ENCODE measurements at regions not wholly inside any gene's neighbourhood (a gene's known extent, or its start where the extent isn't known, plus 50 kb on each side); places are given as distances from the start of the nearest gene placed in this dataset.

DNA sequence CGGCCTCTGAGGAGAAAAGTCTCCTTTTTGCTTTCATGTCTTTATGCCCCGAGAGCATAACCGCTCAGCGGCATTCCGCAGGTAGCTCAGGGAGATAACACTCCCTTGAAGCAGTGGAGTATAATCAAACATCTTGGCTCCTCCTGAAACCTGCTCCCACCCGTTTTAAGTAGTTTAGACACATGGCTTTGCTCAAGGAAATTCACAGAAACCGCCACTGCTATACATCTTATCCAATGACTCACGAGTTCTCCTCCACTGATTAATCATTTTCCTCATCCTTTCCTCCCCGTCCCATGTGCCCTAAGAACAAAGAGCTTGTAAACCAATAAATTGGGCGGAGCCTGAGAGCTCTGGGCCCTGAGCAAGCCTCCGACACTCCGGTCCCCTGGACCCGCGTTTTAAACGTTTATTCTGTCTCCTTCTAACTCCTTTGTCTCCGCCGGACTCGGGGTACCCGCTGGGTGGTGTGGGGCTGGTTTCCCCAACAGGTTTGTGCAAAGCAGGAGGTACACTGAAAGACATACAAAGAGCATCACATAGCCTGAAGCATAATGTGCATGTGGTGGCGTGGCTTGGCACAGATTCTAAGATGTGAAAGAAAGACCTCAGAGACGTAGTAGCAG is 401.2 kb downstream of the TLL1 start:
- no peak for DNase-seq (ENCODE audit: low spot score)

GRCh38 chr4:166274775-166275174 is 401.7 kb downstream of the TLL1 start:
- no peak for DNase-seq (ENCODE audit: low spot score)

GRCh38 chr4:166277401-166277800 is 404.4 kb downstream of the TLL1 start:
- no peak for DNase-seq (ENCODE audit: low spot score)

DNA sequence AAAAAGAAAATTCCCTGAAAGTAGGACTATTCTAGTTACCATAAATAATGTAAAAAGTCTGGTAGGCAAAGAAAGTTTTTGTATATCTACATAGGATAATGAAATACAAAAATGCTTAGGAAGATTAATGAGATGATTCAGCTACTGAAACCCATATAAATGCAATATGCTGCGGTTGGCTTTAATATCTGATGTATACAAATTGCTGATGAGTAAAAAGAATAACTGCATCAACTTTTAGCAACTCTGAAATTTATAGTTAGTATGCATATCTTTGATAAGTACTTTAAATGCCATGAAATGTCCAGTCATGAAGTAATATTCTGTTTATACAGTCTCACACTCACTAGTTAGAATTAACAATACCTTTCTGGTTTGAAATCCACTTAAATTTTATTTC is 404.8 kb downstream of the TLL1 start:
- no peak for DNase-seq (ENCODE audit: low spot score)

DNA sequence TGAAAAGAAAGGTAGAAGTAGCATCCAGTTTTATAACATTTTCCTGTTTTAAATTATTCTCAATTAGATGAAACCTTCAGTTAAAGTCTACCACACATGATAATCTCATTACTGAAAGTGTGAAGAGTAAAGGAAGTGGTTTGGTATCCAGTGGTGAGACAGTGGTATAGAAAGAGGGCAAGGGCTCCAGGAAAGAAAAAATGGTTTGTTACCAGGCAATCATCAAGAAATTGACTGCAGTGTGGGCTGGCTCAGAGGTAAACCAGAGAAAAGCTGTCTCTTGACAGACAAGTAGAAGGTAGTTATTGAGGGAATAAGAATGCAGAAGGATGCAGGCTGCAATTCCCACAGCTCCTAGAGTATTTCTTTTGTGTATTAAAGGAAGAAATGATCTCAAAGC is 406.2 kb downstream of the TLL1 start:
- DNase-seq (ENCODE audit: low spot score) = no peak

- DNase-seq (ENCODE audit: low spot score) = no peak
Observed at GRCh38 chr4:166280642-166281041, 407.6 kb downstream of the TLL1 start.

DNA sequence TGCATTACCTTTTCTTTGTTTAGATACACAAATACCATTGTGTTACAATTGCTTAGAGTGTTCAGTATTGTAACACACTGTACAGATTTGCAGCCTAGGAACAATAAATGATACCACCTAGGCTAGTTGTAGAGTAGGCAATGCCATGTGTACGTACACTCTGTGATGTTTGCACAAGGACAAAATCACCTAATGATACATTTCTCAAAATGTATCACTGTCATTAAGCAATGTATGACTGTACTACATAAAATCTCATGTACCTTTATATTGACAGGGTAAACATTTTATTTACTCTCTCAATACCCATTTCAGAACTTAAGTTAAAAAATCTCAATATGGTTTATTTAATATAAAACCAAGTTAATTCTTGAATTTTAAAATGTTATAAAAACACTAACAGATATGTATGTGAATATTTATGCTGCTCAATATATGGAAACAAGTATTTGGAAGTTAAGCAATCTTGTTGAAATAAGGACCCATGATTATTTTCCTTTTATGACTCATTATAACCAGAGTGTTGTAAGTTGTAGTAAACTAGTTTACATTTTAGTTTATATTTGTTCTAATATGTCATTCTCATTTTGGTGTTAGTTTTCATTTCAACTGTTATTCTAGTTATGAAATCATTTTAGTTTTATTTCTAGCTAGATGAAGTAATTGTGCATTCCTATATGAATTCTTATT is 409.2 kb downstream of the TLL1 start:
- no peak for DNase-seq (ENCODE audit: low spot score)

DNA sequence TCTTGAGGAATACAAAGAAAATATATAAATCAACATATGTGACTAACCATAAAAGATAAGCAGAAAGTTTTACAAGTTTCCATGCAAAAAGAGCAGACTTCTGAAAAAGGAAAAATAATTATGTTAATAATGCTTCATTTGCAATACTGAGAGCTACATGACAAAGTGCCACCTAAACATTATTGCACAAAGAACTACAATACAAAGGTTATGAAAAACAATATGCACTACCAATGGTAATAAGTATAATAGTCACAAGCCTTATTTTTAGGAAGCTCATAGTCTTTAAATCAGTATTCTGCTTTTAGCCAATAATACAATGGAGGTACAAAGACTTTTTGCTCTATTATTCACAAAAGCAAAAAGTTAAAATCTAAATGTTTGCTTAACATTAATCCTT is 411.2 kb downstream of the TLL1 start:
- DNase-seq (ENCODE audit: low spot score) = no peak

DNA sequence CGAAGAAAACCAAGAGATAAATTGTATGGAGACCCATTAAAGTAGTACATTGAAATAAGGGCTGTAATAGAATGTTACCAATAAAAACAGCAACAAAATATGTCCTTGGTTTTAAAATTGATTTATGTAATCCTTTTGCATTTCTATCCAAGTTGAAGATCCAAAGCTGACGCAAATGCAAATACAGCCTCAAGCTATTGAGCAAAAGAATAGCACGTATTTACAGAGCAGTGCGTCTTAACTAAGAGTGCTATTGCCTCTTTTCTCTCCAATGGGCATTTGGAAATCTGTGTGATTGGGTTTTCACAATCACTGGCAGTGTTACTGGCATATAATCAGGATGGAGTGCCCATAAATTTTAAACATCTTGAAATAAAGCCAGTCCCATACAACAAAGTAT is 417.4 kb downstream of the TLL1 start:
- DNase-seq (ENCODE audit: low spot score) = no peak

DNA sequence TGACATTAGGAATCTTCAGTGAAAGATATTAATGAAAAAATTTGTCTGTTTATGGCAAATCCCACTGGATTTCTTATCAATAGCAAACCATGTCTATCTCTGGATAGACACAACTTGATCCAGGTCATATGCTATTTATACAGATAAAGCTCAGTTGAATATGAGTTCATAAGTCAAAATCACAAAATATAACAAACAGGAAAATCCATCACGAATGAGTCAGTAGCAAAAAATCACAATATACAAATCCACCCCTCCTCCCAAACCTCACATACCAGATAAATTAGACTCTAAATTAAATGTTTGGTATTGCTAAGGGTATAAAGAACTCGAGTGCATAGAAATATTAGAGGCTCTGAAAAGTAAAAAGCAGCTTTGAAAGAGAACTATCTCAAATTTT is 420.5 kb downstream of the TLL1 start:
- no peak for DNase-seq (ENCODE audit: low spot score)

DNA sequence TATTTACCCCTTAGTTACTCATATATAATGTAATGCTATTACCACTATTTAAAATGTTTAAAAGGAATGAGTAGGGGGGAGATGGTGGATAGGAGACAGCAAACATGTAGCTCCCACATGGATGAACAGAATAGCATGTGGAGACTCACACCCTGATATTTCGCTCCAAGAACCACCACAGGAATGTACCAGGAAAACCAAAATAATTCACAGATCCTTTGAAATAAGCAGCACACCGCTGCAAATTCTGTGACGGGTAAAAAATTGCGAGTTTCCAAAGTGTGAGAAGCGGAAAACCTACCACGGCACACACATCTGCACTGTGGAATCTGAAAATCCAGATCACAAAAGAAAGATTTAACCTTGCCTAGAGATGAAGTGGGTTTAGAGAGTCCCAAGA is 428.2 kb downstream of the TLL1 start:
- DNase-seq (ENCODE audit: low spot score) = no peak

- no peak for DNase-seq (ENCODE audit: low spot score)
Observed at GRCh38 chr4:166308647-166309046, 435.6 kb downstream of the TLL1 start.

- DNase-seq (ENCODE audit: low spot score) = no peak
Observed at GRCh38 chr4:166309286-166309685, 436.2 kb downstream of the TLL1 start.

- no peak for DNase-seq (ENCODE audit: low spot score)
Observed at GRCh38 chr4:166311169-166311568, 438.1 kb downstream of the TLL1 start.

- no peak for DNase-seq (ENCODE audit: low spot score)
Observed at GRCh38 chr4:166312166-166312565, 439.1 kb downstream of the TLL1 start.

GRCh38 chr4:166314902-166315301 is 441.9 kb downstream of the TLL1 start:
- DNase-seq (ENCODE audit: low spot score) = no peak

- DNase-seq (ENCODE audit: low spot score) = no peak
Observed at GRCh38 chr4:166315721-166316467, 442.9 kb downstream of the TLL1 start.

DNA sequence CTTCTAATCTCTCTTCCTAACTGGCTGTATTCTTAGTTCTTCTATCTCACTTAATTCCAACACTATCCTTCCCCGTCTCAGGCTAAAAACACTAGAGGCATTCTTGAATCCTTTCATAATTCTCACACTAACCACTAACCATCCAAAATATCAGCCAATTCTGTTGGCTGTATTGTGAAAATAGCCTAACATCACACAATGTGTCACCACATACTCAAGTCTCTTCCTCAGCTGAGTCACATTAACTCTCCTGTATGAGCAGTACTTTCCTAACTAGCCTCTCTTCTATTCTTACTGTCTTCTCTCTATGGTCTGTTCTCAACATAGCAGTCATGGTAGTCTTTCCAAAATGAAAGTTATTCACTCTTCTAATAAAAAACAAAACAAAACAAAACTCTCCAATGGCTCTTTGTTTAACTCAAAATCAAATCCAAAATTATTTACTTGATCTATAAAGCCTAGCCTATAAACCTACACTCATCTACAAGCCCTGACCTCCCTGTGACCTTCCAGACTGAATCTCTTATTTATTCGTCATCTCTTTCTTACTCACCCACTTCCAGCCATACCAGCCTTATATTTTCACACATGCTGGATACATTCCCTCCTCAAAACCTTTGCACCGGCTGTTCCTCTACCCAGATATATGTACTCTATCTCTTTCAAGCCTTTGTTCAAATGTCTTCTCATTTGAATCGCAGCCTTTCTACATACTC is 445.9 kb downstream of the TLL1 start:
- peak; percentile 71 for DNase-seq (ENCODE audit: low spot score)

DNA sequence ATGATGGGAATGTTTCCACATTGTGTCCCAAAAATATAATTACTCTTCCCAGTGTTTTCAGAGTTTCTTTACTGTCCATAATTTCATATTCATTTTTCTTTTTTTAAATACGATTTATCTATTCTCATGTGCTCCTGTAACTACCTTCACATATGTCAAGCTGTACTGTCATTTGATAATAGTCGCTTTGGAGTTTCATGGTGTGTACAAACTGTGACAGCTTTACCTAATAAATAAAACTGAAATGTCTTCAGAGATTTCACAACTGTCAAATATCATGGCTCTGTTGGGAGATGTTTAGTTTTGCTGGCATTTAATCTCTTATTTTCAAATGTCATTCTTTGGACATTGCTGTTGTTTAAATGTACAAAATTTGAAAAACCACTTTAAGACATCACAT is 450.2 kb downstream of the TLL1 start:
- DNase-seq (ENCODE audit: low spot score) = no peak

DNA sequence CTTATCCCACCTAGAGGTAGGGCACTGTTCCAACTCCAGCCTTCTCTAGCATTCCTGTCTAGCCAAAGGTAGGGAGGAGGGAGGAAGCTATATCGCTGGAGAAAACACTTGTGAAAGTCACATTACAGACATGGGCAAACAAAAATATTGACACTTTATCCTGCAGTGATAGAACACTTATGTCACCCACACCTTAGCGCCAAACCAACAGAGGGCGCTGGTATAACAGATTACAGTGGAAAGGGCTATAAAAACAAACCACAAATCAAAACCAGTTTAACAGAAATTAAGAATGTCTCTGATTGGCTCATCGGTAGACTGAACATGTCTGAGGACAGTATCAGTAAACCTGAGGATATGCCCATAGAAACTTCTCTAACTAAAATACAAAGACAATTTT is 451.3 kb downstream of the TLL1 start:
- DNase-seq (ENCODE audit: low spot score) = peak; percentile 58

DNA sequence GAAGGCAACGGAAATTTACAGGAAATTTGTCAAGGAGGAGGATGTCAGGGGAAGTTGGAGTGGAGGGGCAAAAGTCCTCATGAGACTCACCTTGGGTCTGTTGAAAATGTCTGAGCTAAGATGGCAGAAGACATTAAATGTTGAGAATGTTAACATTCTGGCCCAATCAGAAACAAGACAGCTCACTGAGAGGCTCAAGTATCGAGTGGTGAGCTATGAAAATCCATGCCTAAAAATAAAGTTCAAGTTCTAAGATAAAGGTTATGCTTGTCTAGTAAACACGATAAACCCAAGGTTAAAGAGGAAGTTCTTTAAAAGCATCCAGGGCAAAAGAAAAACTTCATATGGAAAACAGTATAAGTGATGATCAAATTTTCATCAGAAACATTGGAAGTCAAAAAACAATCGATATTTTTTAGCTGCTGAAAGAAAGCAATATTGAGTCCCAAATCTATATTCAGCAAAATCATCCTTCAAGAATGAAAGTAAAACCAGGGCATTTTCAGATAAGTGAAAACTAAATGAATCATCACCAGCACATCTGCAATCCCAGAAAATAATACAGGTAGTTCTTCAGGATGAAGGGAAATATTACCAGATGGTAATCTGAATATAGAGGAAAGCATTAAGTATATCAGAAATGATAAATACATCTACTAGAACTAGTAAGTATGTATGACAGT is 462.4 kb downstream of the TLL1 start:
- DNase-seq (ENCODE audit: low spot score) = no peak

- DNase-seq (ENCODE audit: low spot score) = no peak
Observed at GRCh38 chr4:166341992-166342391, 469.0 kb downstream of the TLL1 start.
